CD4-positive, alpha-beta memory T cell (primary cell): ENCODE measurements at regions not wholly inside any gene's neighbourhood (a gene's known extent, or its start where the extent isn't known, plus 50 kb on each side); places are given as distances from the start of the nearest gene placed in this dataset.
"Not testable (repeated sequence)": the region's sequence is repeated elsewhere in the genome, so short reads cannot be mapped to it uniquely, and the experiment has no call there.

ENCODE experiments used
- CTCF ChIA-PET: fragments of 350-600 bp; sonication (Branson Sonifier 250); formaldehyde crosslinking; loops from one replicate; lab custom pipeline; 2021; ENCODE audit warnings: inconsistent platforms; ENCODE audit not compliant: partially characterized antibody; lab: Charles Lee
- POLR2A ChIA-PET: fragments of 350-600 bp; sonication (Branson Sonifier 250); formaldehyde crosslinking; loops from one replicate; lab custom pipeline; 2021; ENCODE audit not compliant: partially characterized antibody; lab: Charles Lee
- DNase-seq, 5 donors: peaks; one replicate each; pipeline versions ENCODE4 v3.0.0 to v3.0.0-alpha.2; 2020 to 2022; ENCODE audit warnings: mixed read lengths in 1 of 5
- H3K27ac ChIP-seq: one replicate; pipeline ENCODE4 v1.7.0; 2013; ENCODE audit warnings: low read depth, low read length
- H3K27me3 ChIP-seq: 2 replicates; pipeline ENCODE4 v1.7.0; 2013; ENCODE audit warnings: mild to moderate bottlenecking, low read length, moderate library complexity; ENCODE audit not compliant: insufficient read depth
- H3K36me3 ChIP-seq: 2 replicates; pipeline ENCODE4 v1.7.0; 2013; ENCODE audit warnings: mild to moderate bottlenecking, low read length, moderate library complexity; ENCODE audit not compliant: insufficient read depth
- H3K4me1 ChIP-seq: 2 replicates; pipeline ENCODE4 v1.7.0; 2013; ENCODE audit warnings: mild to moderate bottlenecking, low read length, moderate library complexity; ENCODE audit not compliant: insufficient read depth
- H3K4me3 ChIP-seq, 2 donors: one replicate each; pipeline ENCODE4 v1.7.0; 2013; ENCODE audit warnings: low read length in 2 of 2, mild to moderate bottlenecking in 1 of 2
- H3K9me3 ChIP-seq, 2 donors: one replicate each; pipeline ENCODE4 v1.7.0; 2013; ENCODE audit warnings: low read length in 2 of 2, control low read depth in 1 of 2; ENCODE audit not compliant: control insufficient read depth in 1 of 2
- H3K27ac Mint-ChIP-seq, 7 donors: one replicate each; pipeline ENCODE4 v1.8.0; 2020 to 2021; ENCODE audit warnings: mixed read lengths in 7 of 7, mild to moderate bottlenecking in 6 of 7, inconsistent platforms in 3 of 7, moderate library complexity in 3 of 7
- H3K27me3 Mint-ChIP-seq, 2 donors: one replicate each; pipeline ENCODE4 v1.8.0; 2020 to 2021; ENCODE audit warnings: mixed read lengths in 2 of 2
- H3K36me3 Mint-ChIP-seq, 2 donors: one replicate each; pipeline ENCODE4 v1.8.0; 2020 to 2021; ENCODE audit warnings: mixed read lengths in 2 of 2, inconsistent platforms in 1 of 2, mild to moderate bottlenecking in 1 of 2
- H3K4me1 Mint-ChIP-seq, 4 donors: one replicate each; pipeline ENCODE4 v1.8.0; 2020 to 2021; ENCODE audit warnings: mixed read lengths in 4 of 4, mild to moderate bottlenecking in 1 of 4
- H3K4me3 Mint-ChIP-seq, 8 donors: one replicate each; pipeline ENCODE4 v1.8.0; 2020 to 2021; ENCODE audit warnings: mixed read lengths in 8 of 8, mild to moderate bottlenecking in 7 of 8, moderate library complexity in 6 of 8, inconsistent platforms in 3 of 8
- H3K9me3 Mint-ChIP-seq, 8 donors: one replicate each; pipeline ENCODE4 v1.8.0; 2020 to 2021; ENCODE audit warnings: mixed read lengths in 8 of 8, mild to moderate bottlenecking in 5 of 8, inconsistent platforms in 3 of 8, moderate library complexity in 1 of 8
- intact Hi-C: fragments of 100-400 bp; cut with micrococcal nuclease; formaldehyde crosslinking; loops from one replicate; pipeline ENCODE4 v1.15.1; 2023

GRCh38 chr3:66552846-66553245 is 52.0 kb upstream of the LRIG1 start:
- no peak overlapping the region for H3K27ac Mint-ChIP-seq
- CTCF ChIA-PET: interaction anchor here (1.3 kb wide), 1 partner anchor 145 kb away, joined by 3 read pairs; no protein-coding TSS in a partner anchor
- no peak overlapping the region for H3K4me3 ChIP-seq
- no peaks in the 10 kb centered on the region for H3K4me1 ChIP-seq
- POLR2A ChIA-PET: no interaction called here
- DNase-seq: no peak
- peaks cover 0 to 8% of the 10 kb centered on the region in 2 donors for H3K27me3 Mint-ChIP-seq
- no peaks in the 10 kb centered on the region for H3K4me1 Mint-ChIP-seq
- intact Hi-C loops: no loop called here
- H3K4me3 Mint-ChIP-seq: no peak overlapping the region
- H3K36me3 ChIP-seq: no peaks in the 10 kb centered on the region
- no peak overlapping the region for H3K27ac ChIP-seq
- no peaks in the 10 kb centered on the region for H3K36me3 Mint-ChIP-seq
- no peaks in the 10 kb centered on the region for H3K9me3 ChIP-seq
- H3K9me3 Mint-ChIP-seq: no peaks in the 10 kb centered on the region
- H3K27me3 ChIP-seq: no peaks in the 10 kb centered on the region

DNA sequence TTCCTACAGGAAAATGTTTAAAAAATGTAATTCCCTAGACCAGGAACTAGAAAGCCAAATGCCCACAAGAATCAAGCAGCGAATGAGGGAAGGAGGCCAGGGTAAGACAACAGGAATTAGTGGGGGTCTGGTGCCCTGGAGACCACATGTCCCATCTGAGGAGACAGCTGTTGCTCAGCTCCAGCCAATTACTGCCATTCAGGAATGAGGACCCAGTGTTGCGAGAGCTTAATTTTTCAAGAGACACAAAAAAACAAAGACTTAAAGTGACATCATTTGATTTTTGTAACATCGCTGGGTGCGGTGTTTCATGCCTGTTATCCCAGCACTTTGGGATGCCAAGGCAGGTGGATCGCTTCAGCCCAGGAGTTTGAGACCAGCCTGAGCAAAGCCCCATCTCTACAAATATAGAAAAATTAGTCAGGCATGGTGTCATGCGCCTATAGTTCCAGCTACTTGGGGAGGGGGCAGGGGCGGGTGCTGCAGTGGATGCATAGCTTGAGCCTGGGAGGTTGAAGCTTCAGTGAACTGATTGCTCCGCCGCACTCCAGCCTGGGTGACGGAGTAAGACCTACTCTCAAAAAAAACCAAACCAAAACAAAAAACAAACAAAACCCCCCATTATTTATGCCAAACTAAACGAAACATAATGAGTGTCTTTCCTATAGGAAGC is 52.8 kb upstream of the LRIG1 start:
- Histone ChIP-seq H3K27ac (no peak overlapping the region), H3K9me3 (no peaks in the 10 kb centered on the region), H3K4me1 (no peaks in the 10 kb centered on the region), H3K4me3 (no peak overlapping the region), H3K36me3 (no peaks in the 10 kb centered on the region), H3K27me3 (no peaks in the 10 kb centered on the region)
- CTCF ChIA-PET: no interaction called here
- Mint-ChIP-seq H3K27ac (no peak overlapping the region), H3K27me3 (peaks cover 0 to 8% of the 10 kb centered on the region in 2 donors), H3K4me3 (no peak overlapping the region), H3K36me3 (no peaks in the 10 kb centered on the region), H3K4me1 (no peaks in the 10 kb centered on the region), H3K9me3 (no peaks in the 10 kb centered on the region)
- POLR2A ChIA-PET: no interaction called here
- no peak for DNase-seq
- intact Hi-C loops: no loop called here

- Histone ChIP-seq H3K4me1 (no peaks in the 10 kb centered on the region), H3K36me3 (no peaks in the 10 kb centered on the region), H3K27me3 (no peaks in the 10 kb centered on the region), H3K27ac (no peak overlapping the region), H3K4me3 (no peak overlapping the region), H3K9me3 (no peaks in the 10 kb centered on the region)
- Mint-ChIP-seq H3K9me3 (peaks cover 0 to 3% (median 0%) of the 10 kb centered on the region in 8 donors), H3K4me1 (no peaks in the 10 kb centered on the region), H3K27ac (no peak overlapping the region), H3K27me3 (peaks cover 0 to 8% of the 10 kb centered on the region in 2 donors), H3K4me3 (no peak overlapping the region), H3K36me3 (no peaks in the 10 kb centered on the region)
- DNase-seq: no peak
- POLR2A ChIA-PET: no interaction called here
- intact Hi-C loops: no loop called here
- CTCF ChIA-PET: interaction anchor here (0.7 kb wide), 1 partner anchor 364 kb away, joined by 3 read pairs; no protein-coding TSS in a partner anchor
Observed at GRCh38 chr3:66554178-66554577, 53.4 kb upstream of the LRIG1 start.

- Histone ChIP-seq H3K27me3 (no peaks in the 10 kb centered on the region), H3K27ac (no peak overlapping the region), H3K4me3 (no peak overlapping the region), H3K9me3 (no peaks in the 10 kb centered on the region), H3K4me1 (no peaks in the 10 kb centered on the region), H3K36me3 (no peaks in the 10 kb centered on the region)
- Mint-ChIP-seq H3K27me3 (peaks cover 0 to 8% of the 10 kb centered on the region in 2 donors), H3K4me3 (no peak overlapping the region), H3K36me3 (no peaks in the 10 kb centered on the region), H3K9me3 (peaks cover 0 to 9% (median 0%) of the 10 kb centered on the region in 8 donors), H3K27ac (no peak overlapping the region), H3K4me1 (no peaks in the 10 kb centered on the region)
- intact Hi-C loops: no loop called here
- no peak for DNase-seq
- CTCF ChIA-PET: no interaction called here
- POLR2A ChIA-PET: no interaction called here
Observed at GRCh38 chr3:66555214-66555844, 54.5 kb upstream of the LRIG1 start.

- ChIA-PET CTCF (no interaction called here), POLR2A (no interaction called here)
- no peaks in the 10 kb centered on the region for H3K36me3 Mint-ChIP-seq
- Histone ChIP-seq H3K9me3 (no peaks in the 10 kb centered on the region), H3K27me3 (no peaks in the 10 kb centered on the region), H3K4me1 (no peaks in the 10 kb centered on the region), H3K27ac (no peak overlapping the region), H3K36me3 (no peaks in the 10 kb centered on the region), H3K4me3 (no peak overlapping the region)
- peaks cover 0 to 8% of the 10 kb centered on the region in 2 donors for H3K27me3 Mint-ChIP-seq
- H3K9me3 Mint-ChIP-seq: peaks cover 0 to 11% (median 0%) of the 10 kb centered on the region in 8 donors
- no peaks in the 10 kb centered on the region for H3K4me1 Mint-ChIP-seq
- intact Hi-C loops: no loop called here
- H3K4me3 Mint-ChIP-seq: no peak overlapping the region
- DNase-seq: no peak
- H3K27ac Mint-ChIP-seq: no peak overlapping the region
Observed at GRCh38 chr3:66557170-66557569, 56.3 kb upstream of the LRIG1 start.

DNA sequence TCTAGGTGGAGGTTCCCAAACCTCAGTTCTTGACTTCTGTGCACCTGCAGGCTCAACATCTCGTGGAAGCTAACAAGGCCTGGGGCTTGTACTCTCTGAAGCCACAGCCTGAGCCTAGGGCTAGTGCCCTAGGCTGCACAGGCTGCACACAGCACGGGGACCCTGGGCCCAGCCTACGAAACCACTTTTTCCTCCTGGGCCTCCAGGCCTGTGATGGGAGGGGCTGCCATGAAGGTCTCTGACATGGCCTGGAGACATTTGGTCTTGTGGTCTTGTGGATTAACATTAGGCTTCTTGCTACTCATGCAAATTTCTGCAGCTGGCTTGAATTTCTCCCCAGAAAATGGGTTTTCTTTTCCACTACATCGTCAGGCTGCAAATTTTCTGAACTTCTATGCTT is 59.1 kb upstream of the LRIG1 start:
- H3K27me3 Mint-ChIP-seq, H3K27me3 ChIP-seq, H3K4me1 ChIP-seq, intact Hi-C loops, H3K36me3 ChIP-seq, H3K27ac ChIP-seq, H3K36me3 Mint-ChIP-seq, H3K4me1 Mint-ChIP-seq, H3K4me3 ChIP-seq, DNase-seq, POLR2A ChIA-PET, H3K4me3 Mint-ChIP-seq, CTCF ChIA-PET, H3K9me3 ChIP-seq, H3K27ac Mint-ChIP-seq: not testable (repeated sequence)
- peaks cover 0 to 11% (median 0%) of the 10 kb centered on the region in 8 donors for H3K9me3 Mint-ChIP-seq

- DNase-seq: no peak
- intact Hi-C loops: no loop called here
- Mint-ChIP-seq H3K36me3 (no peaks in the 10 kb centered on the region), H3K9me3 (peaks cover 0 to 11% (median 0%) of the 10 kb centered on the region in 8 donors), H3K27ac (no peak overlapping the region), H3K27me3 (no peaks in the 10 kb centered on the region), H3K4me3 (no peak overlapping the region), H3K4me1 (no peaks in the 10 kb centered on the region)
- Histone ChIP-seq H3K9me3 (no peaks in the 10 kb centered on the region), H3K4me3 (no peak overlapping the region), H3K27me3 (no peaks in the 10 kb centered on the region), H3K27ac (no peak overlapping the region), H3K36me3 (no peaks in the 10 kb centered on the region), H3K4me1 (no peaks in the 10 kb centered on the region)
- CTCF ChIA-PET: no interaction called here
- POLR2A ChIA-PET: interaction anchor here (0.5 kb wide), 1 partner anchor 19 kb away, joined by 6 read pairs; no protein-coding TSS in a partner anchor
Observed at GRCh38 chr3:66561367-66561766, 60.5 kb upstream of the LRIG1 start.
